NB4 (cell line): ENCODE measurements at regions not wholly inside any gene's neighbourhood (a gene's known extent, or its start where the extent isn't known, plus 50 kb on each side); places are given as distances from the start of the nearest gene placed in this dataset.

Source experiments
- CTCF ChIP-seq: IDR thresholded peaks from one replicate; pipeline ENCODE4 v1.5.1; 2012; ENCODE audit warnings: low read depth, low read length
- TF ChIP-seq, protein P1 (sequence below): IDR thresholded peaks from 2 replicates; pipeline ENCODE4 v1.6.1; 2011; ENCODE audit warnings: low read depth, low read length

DNA sequence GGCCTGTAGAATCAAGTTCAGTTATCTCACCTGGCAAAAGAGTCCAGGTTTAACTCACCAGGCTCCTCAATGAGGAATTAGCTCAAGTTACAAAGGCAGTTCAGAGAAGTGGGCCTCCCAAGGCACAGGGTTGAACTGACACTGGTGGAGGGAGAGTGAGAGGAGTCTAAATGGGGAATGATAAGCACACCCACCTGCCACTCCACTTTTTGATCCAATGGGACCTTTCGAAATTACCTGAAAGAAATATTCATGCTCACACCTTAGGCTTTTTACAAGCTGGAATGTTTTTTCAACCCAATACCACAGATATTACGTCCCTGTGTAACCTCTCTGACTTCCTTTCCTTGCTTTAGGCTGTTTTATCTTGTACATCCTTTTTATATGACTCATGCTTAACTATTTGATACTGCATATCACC is 642.7 kb upstream of the TENM4 start:
- no peak for TF ChIP-seq CTCF
- TF ChIP-seq, protein P1, sequence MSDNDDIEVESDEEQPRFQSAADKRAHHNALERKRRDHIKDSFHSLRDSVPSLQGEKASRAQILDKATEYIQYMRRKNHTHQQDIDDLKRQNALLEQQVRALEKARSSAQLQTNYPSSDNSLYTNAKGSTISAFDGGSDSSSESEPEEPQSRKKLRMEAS = no peak
